ENCODE measurements at regions not wholly inside any gene's neighbourhood (a gene's known extent, or its start where the extent isn't known, plus 50 kb on each side); places are given as distances from the start of the nearest gene placed in this dataset.
A peak's percentile ranks its signal among the peaks of the same experiment; 100 is the strongest.

- DNase-seq: no peak
These were observed 53.2 kb downstream of the DNAAF9 start for GRCh38 chr20:3354247-3354646.

GRCh38 chr20:3353646-3354045 lies 53.8 kb downstream of the DNAAF9 start:
- no peak for DNase-seq

- no peak for DNase-seq
These were observed 55.3 kb downstream of the DNAAF9 start for GRCh38 chr20:3352202-3352601.

DNA sequence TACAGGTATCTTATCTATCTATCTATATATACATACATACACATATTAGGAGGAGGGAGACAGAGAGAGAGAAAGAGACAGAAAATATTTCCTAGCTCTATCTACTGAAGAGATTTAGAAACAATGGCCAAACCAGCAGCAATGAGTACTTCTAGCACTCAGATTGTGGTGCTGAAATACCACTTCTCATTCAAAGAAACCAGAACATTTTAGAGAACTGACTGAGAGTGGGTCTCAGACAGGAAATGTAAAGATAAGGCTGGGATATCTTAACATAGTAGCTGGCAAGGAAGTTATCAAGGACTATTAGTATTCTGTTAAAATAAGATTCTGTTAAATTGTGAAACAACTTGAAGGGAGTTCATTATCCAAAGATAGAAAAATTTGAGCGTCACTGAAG lies 57.0 kb downstream of the DNAAF9 start:
- DNase-seq: no peak

GRCh38 chr20:3349786-3350185 lies 57.7 kb downstream of the DNAAF9 start:
- DNase-seq: no peak

GRCh38 chr20:3342766-3343165 lies 64.7 kb downstream of the DNAAF9 start:
- no peak for DNase-seq

DNA sequence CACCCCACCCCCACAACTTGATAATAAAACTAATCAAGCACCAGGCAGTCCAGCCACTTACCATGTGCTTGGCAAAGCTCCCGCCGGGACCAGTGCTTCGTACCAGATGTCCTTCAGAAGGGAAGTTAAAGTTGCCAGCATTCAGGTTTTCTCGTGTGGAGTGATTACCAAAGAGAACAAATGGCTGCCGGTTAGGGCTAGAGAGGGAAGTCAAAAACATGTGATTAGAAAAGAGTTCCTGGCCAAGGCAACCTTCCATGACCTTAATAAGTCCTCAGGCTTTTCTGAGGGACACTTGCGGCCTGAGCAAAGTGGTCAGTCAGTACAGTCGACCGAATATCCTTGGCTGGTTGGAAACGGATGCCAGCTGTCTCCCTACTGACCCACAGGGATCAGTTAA lies 67.0 kb downstream of the DNAAF9 start:
- DNase-seq: peak in 1 of 2 donors; percentile 1

- DNase-seq: no peak
These were observed 67.9 kb downstream of the DNAAF9 start for GRCh38 chr20:3339571-3339970.

GRCh38 chr20:3339076-3339475 lies 68.4 kb downstream of the DNAAF9 start:
- DNase-seq: no peak

DNA sequence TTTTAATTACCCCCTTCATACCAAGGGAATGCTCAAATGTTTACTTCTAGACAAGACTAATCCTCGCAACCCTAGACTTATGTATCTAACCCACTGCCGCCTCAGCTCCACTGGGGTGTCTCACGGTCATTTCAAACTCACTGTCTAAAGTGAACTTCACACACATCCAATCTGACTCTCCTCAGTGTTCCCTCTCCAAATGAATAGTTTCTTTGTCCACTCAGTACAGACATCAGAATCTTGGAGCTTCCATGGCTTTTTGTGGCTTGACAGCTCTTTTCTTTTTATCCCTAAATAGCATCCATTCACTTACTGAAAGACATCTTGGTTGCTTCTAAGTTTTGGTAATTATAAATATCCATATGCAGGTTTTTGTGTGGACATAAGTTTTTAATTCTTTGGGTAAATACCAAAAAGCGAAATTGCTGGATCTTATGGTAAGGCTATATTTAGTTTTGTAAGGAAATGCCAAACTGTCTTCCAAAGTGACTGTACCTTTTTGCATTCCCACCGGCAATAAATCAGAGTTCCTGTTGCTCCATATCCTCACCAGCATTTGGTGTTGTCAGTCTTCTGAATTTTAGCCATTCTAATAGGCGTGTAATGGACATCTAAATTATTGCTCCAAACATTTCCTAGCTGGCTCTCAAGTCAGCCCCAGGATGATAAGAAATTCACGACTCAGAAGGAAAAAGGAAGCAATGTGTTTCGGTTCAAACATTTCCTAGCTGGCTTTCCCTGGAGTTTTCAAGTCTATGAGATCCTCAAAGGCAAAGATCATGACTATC lies 73.1 kb downstream of the DNAAF9 start:
- DNase-seq: no peak

- DNase-seq: peak in 1 of 2 donors; percentile 5
These were observed 77.3 kb downstream of the DNAAF9 start for GRCh38 chr20:3330046-3330741.

GRCh38 chr20:3328501-3328900 lies 79.0 kb downstream of the DNAAF9 start:
- DNase-seq: no peak

DNA sequence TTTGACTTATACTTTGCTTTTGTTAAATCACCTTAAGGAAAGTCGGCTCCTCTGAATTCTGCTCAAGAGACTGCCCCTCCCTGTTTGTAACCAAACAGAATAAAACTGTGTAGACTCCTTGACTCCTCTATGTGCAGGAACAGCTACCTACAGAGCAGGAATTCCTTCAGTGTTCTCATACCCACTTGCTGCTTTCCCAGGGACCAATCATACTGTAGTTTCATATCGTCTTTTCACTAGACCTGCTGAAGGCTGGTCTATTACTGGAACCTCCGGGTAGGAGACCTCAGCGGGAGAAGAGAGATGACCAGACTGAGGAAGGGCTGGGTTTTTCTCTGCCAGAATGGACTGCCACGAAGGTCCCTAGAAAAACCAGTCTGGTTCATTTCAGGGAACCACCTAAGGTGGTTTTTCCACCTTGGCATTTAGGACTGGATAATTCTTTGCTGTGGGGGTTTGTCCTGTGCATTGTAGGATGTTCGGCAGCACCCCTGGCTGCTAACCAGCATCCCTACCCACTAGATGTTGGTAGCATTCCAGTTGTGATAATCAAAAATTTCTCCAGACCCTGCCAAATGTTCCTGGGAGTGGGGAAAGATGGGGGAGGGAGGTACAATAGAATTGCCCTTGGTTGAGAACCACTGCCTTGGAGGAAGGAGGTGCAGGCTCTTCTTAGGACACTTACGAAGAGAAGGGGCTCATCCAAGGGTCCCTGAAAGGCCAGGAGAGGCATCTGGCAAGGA lies 80.5 kb downstream of the DNAAF9 start:
- peak in 1 of 2 donors; percentile 2 for DNase-seq

- no peak for DNase-seq
These were observed 81.6 kb downstream of the DNAAF9 start for GRCh38 chr20:3325864-3326263.

DNA sequence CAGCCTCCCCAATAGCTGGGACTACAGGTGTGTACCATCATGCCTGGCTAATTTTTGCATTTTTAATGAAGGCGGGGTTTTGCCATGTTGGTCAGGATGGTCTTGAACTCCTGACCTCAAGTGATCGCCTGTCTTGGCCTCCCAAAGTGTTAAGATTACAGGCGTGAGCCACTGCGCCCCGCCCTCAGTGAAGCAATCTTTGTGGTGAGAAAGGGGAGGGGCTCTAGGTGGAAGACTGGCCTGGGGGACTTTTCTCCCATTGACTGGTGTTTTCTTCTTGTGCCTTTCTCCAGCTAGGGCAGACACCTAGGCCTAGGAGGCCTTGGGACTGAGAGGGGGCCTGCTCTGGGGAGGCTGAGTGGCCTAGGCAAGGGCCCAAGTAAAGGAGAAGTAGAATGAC lies 84.1 kb downstream of the DNAAF9 start:
- no peak for DNase-seq

DNA sequence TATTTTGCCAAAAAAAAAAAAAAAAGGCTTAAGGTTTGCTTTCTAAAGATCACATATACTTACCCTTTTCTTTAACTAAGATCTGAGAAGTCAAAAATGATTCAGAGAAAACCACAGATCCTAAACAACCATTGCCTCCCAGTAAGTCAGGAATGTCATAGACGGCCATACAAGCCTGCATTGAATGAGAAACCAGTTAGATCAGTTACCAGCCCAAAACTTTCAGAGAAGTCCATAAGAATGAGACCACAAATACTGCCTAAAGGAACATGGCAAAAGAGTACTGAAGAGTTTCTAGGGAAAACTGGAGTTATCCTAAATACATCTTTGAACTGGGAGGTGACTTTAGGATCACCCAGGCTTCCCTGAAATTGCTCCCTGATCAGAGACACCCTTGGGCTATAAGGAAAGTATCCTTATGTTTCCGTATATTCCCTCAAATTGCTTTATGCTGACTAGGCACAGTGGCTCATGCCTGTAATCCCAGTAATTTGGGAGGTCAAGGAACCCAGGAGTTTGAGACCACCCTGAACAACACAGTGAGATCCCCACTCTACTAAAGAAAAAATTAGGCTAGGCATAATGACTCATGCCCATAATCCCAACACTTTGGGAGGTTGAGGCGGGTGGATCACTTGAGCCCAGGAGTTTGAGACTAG lies 79.4 kb upstream of the SLC4A11 start:
- no peak for DNase-seq

DNA sequence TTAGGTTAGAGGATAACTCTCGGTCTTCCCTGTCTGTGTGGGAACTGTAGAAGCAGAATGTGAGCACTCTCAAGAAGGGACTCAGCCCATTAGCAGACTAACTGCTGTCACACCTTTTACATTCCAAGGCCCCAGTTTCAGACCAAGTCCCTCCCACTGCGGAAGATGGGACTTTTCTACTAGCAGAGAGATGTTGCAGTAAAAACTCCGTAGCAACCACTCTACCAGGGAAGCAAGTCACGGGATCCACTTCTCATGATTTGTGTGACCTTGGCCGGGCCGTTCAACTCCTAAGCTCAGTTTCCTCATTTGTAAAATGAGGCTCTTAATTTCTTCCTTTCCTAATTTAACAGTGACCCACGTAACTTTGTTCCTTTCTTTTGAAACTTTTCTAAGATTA lies 77.1 kb upstream of the SLC4A11 start:
- no peak for DNase-seq

DNA sequence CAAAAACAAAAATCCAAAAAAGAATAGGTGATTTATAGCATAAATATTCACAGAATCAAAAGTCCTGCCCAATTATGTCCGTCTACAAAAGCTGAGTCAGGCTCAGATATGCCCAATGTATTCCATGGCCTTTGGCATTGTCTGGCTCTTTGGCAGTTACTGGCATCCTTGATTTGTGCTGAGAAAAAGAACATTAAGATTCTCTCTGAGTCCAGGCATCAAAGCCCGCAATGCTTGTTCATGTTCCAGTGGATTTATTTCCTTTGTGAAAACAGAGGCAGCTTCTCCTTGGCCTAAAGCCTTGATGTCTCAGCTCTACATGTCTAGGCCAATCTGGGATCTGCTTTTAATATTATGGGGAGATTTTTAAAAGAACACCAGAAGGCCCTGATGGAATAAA lies 76.1 kb upstream of the SLC4A11 start:
- no peak for DNase-seq

DNA sequence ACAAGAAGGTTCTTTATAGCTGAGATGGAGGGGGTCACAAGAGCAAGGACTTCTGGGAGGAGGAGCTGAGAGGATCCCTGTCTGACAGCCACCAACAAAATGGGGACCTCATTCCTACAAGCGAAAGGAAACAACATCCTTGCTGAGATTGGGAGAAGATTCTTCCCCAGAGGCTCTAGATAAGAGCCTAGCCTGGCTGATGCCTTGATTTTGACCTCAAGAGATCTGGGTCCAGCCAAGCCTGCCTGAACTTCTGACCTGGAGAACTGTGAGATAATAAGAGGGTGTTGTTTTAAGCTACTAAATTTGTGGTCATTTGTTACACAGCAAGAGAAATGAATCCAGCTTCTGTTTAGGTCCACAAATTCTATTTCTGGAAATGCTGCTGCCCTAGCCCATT lies 75.4 kb upstream of the SLC4A11 start:
- no peak for DNase-seq

DNA sequence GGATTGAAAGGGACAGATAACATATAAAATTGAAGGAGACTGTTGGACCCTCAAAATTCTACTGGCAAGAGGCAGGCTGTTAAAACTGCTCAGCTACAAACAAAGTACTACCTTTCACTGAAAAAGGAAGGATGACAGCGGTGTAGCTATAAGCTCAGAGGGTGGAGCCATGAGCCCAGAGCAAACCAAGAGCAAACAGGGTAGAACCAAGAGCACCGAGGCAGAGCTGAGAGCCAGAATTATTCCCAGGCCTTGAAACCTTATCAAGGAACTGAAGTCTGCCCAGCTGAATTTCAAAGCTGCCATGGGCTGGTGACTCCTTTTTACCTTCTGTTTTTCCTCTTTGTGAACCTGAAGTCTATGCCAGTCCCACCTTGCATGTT lies 74.7 kb upstream of the SLC4A11 start:
- DNase-seq: no peak

DNA sequence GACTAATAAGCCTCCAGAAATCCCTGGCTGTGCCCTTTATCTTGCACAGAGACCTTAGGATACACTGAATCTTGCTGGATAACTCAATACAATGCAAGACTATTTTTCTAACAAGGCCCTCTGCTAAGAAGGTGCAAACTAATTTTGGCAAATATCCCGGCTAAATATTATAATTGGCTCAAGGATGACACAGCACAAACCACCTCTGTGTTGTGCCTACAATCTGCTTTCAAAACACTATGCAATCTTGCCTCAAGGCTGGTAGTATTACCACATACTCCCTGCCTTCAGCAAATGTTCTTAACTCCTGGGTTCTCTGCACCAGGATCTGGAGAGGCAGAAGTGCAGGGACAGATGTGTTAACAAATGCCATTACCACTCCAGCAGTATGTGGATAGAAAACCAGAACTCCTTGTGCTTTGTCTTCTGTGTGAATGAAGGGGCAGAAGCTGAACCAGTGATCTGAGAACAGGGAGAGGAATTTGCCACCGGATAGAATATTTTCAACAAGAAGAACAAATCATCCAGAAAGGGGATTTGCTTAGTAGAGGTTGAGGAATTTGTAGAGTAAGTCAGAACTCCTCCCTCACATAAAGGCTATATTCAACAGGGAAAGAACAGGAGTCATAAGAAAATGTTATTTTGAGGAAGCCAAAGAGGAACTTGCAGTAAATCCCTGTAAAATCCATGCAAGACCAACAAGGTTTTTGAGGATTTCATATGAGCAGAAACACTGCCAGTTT lies 74.1 kb upstream of the SLC4A11 start:
- no peak for DNase-seq

GRCh38 chr20:3311623-3312022 lies 72.6 kb upstream of the SLC4A11 start:
- DNase-seq: no peak
